T-cell (primary cell): ENCODE measurements at regions not wholly inside any gene's neighbourhood (a gene's known extent, or its start where the extent isn't known, plus 50 kb on each side); places are given as distances from the start of the nearest gene placed in this dataset.

Experiments used
- ATAC-seq, 4 experiments: fragments of 200-7000 bp in 3 of 4; fragments of 150-1000 bp in 1 of 4; cut with Tn5 transposase; replicated peaks in 1 of 4; 1 replicate in 3 of 4; 2 replicates in 1 of 4; pipeline ENCODE4 v1.10.0; 2021; ENCODE audit warnings: moderate library complexity in 3 of 4, mild to moderate bottlenecking in 2 of 4, moderate number of reproducible peaks in 1 of 4
- CTCF ChIA-PET, 2 donors: fragments of 300-600 bp; sonication (Branson Sonifier 250); formaldehyde crosslinking; loops; one replicate each; lab custom pipeline; 2022; ENCODE audit warnings: antibody characterized with exemption in 2 of 2; lab: Charles Lee
- POLR2A ChIA-PET, 2 donors: fragments of 300-600 bp; sonication (Branson Sonifier 250); formaldehyde crosslinking; loops; one replicate each; lab custom pipeline; 2022; ENCODE audit warnings: antibody characterized with exemption in 2 of 2; lab: Charles Lee
- DNase-seq, 35 experiments: peaks; one replicate each; pipeline versions ENCODE4 v3.0.0 to v3.0.0-alpha.2; 2013 to 2023
- H3K27ac ChIP-seq: one replicate; pipeline ENCODE4 v1.5.1; 2013; ENCODE audit warnings: low read length
- H3K27me3 ChIP-seq, 2 experiments: replicated peaks in 1 of 2; 1 replicate in 1 of 2; 2 replicates in 1 of 2; pipeline versions ENCODE4 v1.6.1 to v1.7.0; 2013; ENCODE audit warnings: low read length in 1 of 2, mixed read lengths in 1 of 2; ENCODE audit not compliant: control insufficient read depth in 2 of 2, insufficient read depth in 2 of 2; ENCODE audit errors: extremely low read depth in 1 of 2
- H3K36me3 ChIP-seq, 2 donors: 1 replicate in 1 of 2; 2 replicates in 1 of 2; pipeline versions ENCODE4 v1.6.1 to v1.7.0; 2013; ENCODE audit warnings: low read length in 1 of 2; ENCODE audit not compliant: control insufficient read depth in 2 of 2, insufficient read depth in 1 of 2; ENCODE audit errors: extremely low read depth in 1 of 2
- H3K4me1 ChIP-seq, 2 experiments: 1 replicate in 1 of 2; 2 replicates in 1 of 2; pipeline versions ENCODE4 v1.6.1 to v1.7.0; 2013; ENCODE audit warnings: low read length in 2 of 2, mixed read lengths in 1 of 2; ENCODE audit not compliant: insufficient read depth in 2 of 2, control insufficient read depth in 1 of 2; ENCODE audit errors: extremely low read depth in 1 of 2
- H3K4me3 ChIP-seq, 2 donors: 1 replicate in 1 of 2; 2 replicates in 1 of 2; pipeline versions ENCODE4 v1.5.1 to v1.7.0; 2013; ENCODE audit warnings: mild to moderate bottlenecking in 2 of 2, low read length in 1 of 2, moderate library complexity in 1 of 2; ENCODE audit not compliant: control insufficient read depth in 1 of 2; ENCODE audit errors: extremely low read depth in 1 of 2
- H3K9me3 ChIP-seq: 2 replicates; pipeline ENCODE4 v1.7.0; 2013
- H3K27ac Mint-ChIP-seq, 2 donors: one replicate each; pipeline ENCODE4 v1.8.0; 2020 to 2021; ENCODE audit warnings: mild to moderate bottlenecking in 2 of 2, mixed read lengths in 2 of 2
- H3K27me3 Mint-ChIP-seq, 2 donors: one replicate each; pipeline ENCODE4 v1.8.0; 2021 to 2022; ENCODE audit warnings: mixed read lengths in 2 of 2
- H3K36me3 Mint-ChIP-seq: one replicate; pipeline ENCODE4 v1.8.0; 2021; ENCODE audit warnings: mixed read lengths
- H3K4me1 Mint-ChIP-seq, 3 donors: one replicate each; pipeline ENCODE4 v1.8.0; 2020 to 2022; ENCODE audit warnings: mixed read lengths in 3 of 3, mild to moderate bottlenecking in 1 of 3
- H3K4me3 Mint-ChIP-seq, 3 donors: one replicate each; pipeline ENCODE4 v1.8.0; 2020 to 2022; ENCODE audit warnings: mild to moderate bottlenecking in 3 of 3, mixed read lengths in 3 of 3, moderate library complexity in 3 of 3
- H3K9me3 Mint-ChIP-seq, 3 donors: one replicate each; pipeline ENCODE4 v1.8.0; 2020 to 2022; ENCODE audit warnings: mixed read lengths in 3 of 3
- WGBS: methylation state at CpG from one replicate; pipeline ENCODE4 v1.1.5; 2013; ENCODE audit warnings: missing lambda C conversion rate; ENCODE audit not compliant: insufficient coverage; 5-methylcytosine and 5-hydroxymethylcytosine counted together

GRCh38 chr15:47603026-47603425, 114.3 kb upstream of the SEMA6D start:
- WGBS, result 80% methylated on average over 1 of the region's 2 CpGs
- Histone ChIP-seq H3K36me3 (no peaks in the 10 kb centered on the region), H3K27me3 (no peaks in the 10 kb centered on the region), H3K4me1 (no peaks in the 10 kb centered on the region), H3K9me3 (no peaks in the 10 kb centered on the region), H3K4me3 (no peak overlapping the region), H3K27ac (no peak overlapping the region)
- Mint-ChIP-seq H3K27me3 (no peaks in the 10 kb centered on the region), H3K9me3 (peaks cover 0 to 7% (median 0%) of the 10 kb centered on the region in 3 donors), H3K36me3 (no peaks in the 10 kb centered on the region), H3K4me3 (no peak overlapping the region), H3K4me1 (no peaks in the 10 kb centered on the region), H3K27ac (no peak overlapping the region)
- no peak for DNase-seq
- ChIA-PET POLR2A (no interaction called here), CTCF (no interaction called here)
- ATAC-seq, result no peak

- ChIA-PET CTCF (no interaction called here), POLR2A (interaction anchor here in 1 of 2 donors (0.6 kb wide), 1 partner anchor 10 kb away, joined by 3 read pairs; no protein-coding TSS in a partner anchor)
- H3K27me3 ChIP-seq, result no peaks in the 10 kb centered on the region
- H3K4me1 Mint-ChIP-seq, result no peaks in the 10 kb centered on the region
- peaks cover 0 to 5% (median 0%) of the 10 kb centered on the region in 3 donors for H3K9me3 Mint-ChIP-seq
- ATAC-seq (no peak), DNase-seq (no peak)
- H3K4me1 ChIP-seq, result no peaks in the 10 kb centered on the region
- H3K36me3 ChIP-seq, result no peaks in the 10 kb centered on the region
- H3K9me3 ChIP-seq, result no peaks in the 10 kb centered on the region
- no peak overlapping the region for H3K27ac ChIP-seq
- no peaks in the 10 kb centered on the region for H3K36me3 Mint-ChIP-seq
- no peak overlapping the region for H3K27ac Mint-ChIP-seq
- no peaks in the 10 kb centered on the region for H3K27me3 Mint-ChIP-seq
- H3K4me3 ChIP-seq, result no peak overlapping the region
- no peak overlapping the region for H3K4me3 Mint-ChIP-seq
Measured at GRCh38 chr15:47607695-47608094, 109.6 kb upstream of the SEMA6D start.

GRCh38 chr15:47609693-47610092, 107.6 kb upstream of the SEMA6D start:
- no peaks in the 10 kb centered on the region for H3K27me3 Mint-ChIP-seq
- H3K4me3 ChIP-seq, result no peak overlapping the region
- H3K36me3 Mint-ChIP-seq, result no peaks in the 10 kb centered on the region
- H3K4me1 Mint-ChIP-seq, result no peaks in the 10 kb centered on the region
- 70% methylated on average over 2 of the region's 2 CpGs for WGBS
- peaks cover 0 to 5% (median 0%) of the 10 kb centered on the region in 3 donors for H3K9me3 Mint-ChIP-seq
- no peak overlapping the region for H3K27ac Mint-ChIP-seq
- no peak overlapping the region for H3K27ac ChIP-seq
- H3K36me3 ChIP-seq, result no peaks in the 10 kb centered on the region
- H3K9me3 ChIP-seq, result no peaks in the 10 kb centered on the region
- POLR2A ChIA-PET, result no interaction called here
- no peak overlapping the region for H3K4me3 Mint-ChIP-seq
- ATAC-seq, result no peak
- H3K4me1 ChIP-seq, result no peaks in the 10 kb centered on the region
- DNase-seq, result no peak
- no peaks in the 10 kb centered on the region for H3K27me3 ChIP-seq
- CTCF ChIA-PET, result no interaction called here

- peaks cover 0 to 5% (median 0%) of the 10 kb centered on the region in 3 donors for H3K9me3 Mint-ChIP-seq
- H3K27me3 ChIP-seq, result no peaks in the 10 kb centered on the region
Measured at GRCh38 chr15:47610736-47611135, 106.6 kb upstream of the SEMA6D start.

GRCh38 chr15:47614360-47615011, 102.8 kb upstream of the SEMA6D start:
- Mint-ChIP-seq H3K4me1 (no peaks in the 10 kb centered on the region), H3K27ac (no peak overlapping the region), H3K27me3 (no peaks in the 10 kb centered on the region), H3K4me3 (no peak overlapping the region), H3K9me3 (peaks cover 0 to 9% (median 0%) of the 10 kb centered on the region in 3 donors), H3K36me3 (no peaks in the 10 kb centered on the region)
- no peaks in the 10 kb centered on the region for H3K27me3 ChIP-seq
- WGBS, result 83% methylated on average over 1 of the region's 2 CpGs
- no peak overlapping the region for H3K4me3 ChIP-seq
- H3K4me1 ChIP-seq, result no peaks in the 10 kb centered on the region
- ATAC-seq (no peak), DNase-seq (no peak)
- ChIA-PET CTCF (no interaction called here), POLR2A (no interaction called here)
- H3K9me3 ChIP-seq, result no peaks in the 10 kb centered on the region
- H3K27ac ChIP-seq, result no peak overlapping the region
- H3K36me3 ChIP-seq, result no peaks in the 10 kb centered on the region

More at GRCh38 chr15:47610736-47611135, 106.6 kb upstream of the SEMA6D start:
- DNase-seq (no peak), ATAC-seq (no peak)
- Histone ChIP-seq H3K4me3 (no peak overlapping the region), H3K9me3 (no peaks in the 10 kb centered on the region), H3K27ac (no peak overlapping the region), H3K4me1 (no peaks in the 10 kb centered on the region), H3K36me3 (no peaks in the 10 kb centered on the region)
- H3K4me3 Mint-ChIP-seq, result no peak overlapping the region
- no peaks in the 10 kb centered on the region for H3K27me3 Mint-ChIP-seq
- H3K36me3 Mint-ChIP-seq, result no peaks in the 10 kb centered on the region
- WGBS, result 81% methylated on average over 2 of the region's 2 CpGs
- ChIA-PET POLR2A (interaction anchor here in 1 of 2 donors (0.6 kb wide), 1 partner anchor 835 kb away, joined by 4 read pairs; no protein-coding TSS in a partner anchor), CTCF (interaction anchor here in 1 of 2 donors (0.5 to 0.6 kb wide), 2 partner anchors 11 to 17 kb away, joined by 3 to 4 read pairs; no protein-coding TSS in a partner anchor)
- H3K27ac Mint-ChIP-seq, result no peak overlapping the region
- H3K4me1 Mint-ChIP-seq, result no peaks in the 10 kb centered on the region

GRCh38 chr15:47616876-47617275, 100.4 kb upstream of the SEMA6D start:
- Mint-ChIP-seq H3K4me3 (no peak overlapping the region), H3K27ac (no peak overlapping the region)
- CTCF ChIA-PET, result no interaction called here

More at GRCh38 chr15:47616876-47617275, 100.4 kb upstream of the SEMA6D start:
- Histone ChIP-seq H3K27ac (no peak overlapping the region), H3K36me3 (no peaks in the 10 kb centered on the region), H3K4me1 (no peaks in the 10 kb centered on the region), H3K4me3 (no peak overlapping the region), H3K9me3 (no peaks in the 10 kb centered on the region), H3K27me3 (no peaks in the 10 kb centered on the region)
- no peak for DNase-seq
- no peak for ATAC-seq
- 84% methylated on average over 3 of the region's 4 CpGs for WGBS
- peaks cover 0 to 9% (median 3%) of the 10 kb centered on the region in 3 donors for H3K9me3 Mint-ChIP-seq
- no peaks in the 10 kb centered on the region for H3K36me3 Mint-ChIP-seq
- no peaks in the 10 kb centered on the region for H3K4me1 Mint-ChIP-seq
- no peaks in the 10 kb centered on the region for H3K27me3 Mint-ChIP-seq
- POLR2A ChIA-PET, result no interaction called here
